Lower leg skin (tissue), 3 donors: ENCODE measurements at regions not wholly inside any gene's neighbourhood (a gene's known extent, or its start where the extent isn't known, plus 50 kb on each side); places are given as distances from the start of the nearest gene placed in this dataset.

Source experiments
- POLR2A ChIP-seq, 2 donors: fragments of 450-650 bp; IDR thresholded peaks; one replicate each; pipeline ENCODE4 v1.6.1; 2016 to 2017; ENCODE audit warnings: antibody characterized with exemption in 2 of 2, mild to moderate bottlenecking in 1 of 2, moderate library complexity in 1 of 2
- TF ChIP-seq, protein P1 (sequence below), 3 donors: fragments of 450-650 bp; IDR thresholded peaks; one replicate each; pipeline ENCODE4 v1.5.1; 2016; ENCODE audit warnings: antibody characterized with exemption in 3 of 3, mild to moderate bottlenecking in 3 of 3, moderate library complexity in 2 of 3

- TF ChIP-seq, protein P1, sequence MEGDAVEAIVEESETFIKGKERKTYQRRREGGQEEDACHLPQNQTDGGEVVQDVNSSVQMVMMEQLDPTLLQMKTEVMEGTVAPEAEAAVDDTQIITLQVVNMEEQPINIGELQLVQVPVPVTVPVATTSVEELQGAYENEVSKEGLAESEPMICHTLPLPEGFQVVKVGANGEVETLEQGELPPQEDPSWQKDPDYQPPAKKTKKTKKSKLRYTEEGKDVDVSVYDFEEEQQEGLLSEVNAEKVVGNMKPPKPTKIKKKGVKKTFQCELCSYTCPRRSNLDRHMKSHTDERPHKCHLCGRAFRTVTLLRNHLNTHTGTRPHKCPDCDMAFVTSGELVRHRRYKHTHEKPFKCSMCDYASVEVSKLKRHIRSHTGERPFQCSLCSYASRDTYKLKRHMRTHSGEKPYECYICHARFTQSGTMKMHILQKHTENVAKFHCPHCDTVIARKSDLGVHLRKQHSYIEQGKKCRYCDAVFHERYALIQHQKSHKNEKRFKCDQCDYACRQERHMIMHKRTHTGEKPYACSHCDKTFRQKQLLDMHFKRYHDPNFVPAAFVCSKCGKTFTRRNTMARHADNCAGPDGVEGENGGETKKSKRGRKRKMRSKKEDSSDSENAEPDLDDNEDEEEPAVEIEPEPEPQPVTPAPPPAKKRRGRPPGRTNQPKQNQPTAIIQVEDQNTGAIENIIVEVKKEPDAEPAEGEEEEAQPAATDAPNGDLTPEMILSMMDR (IDR thresholded peaks at IDR 0.05) = no peak
- no peak for TF ChIP-seq POLR2A (IDR thresholded peaks at IDR 0.05)
Measured at GRCh38 chr4:186958726-186959350, 235.2 kb upstream of the FAT1 start.
